GM19043 (cell line): ENCODE measurements at regions not wholly inside any gene's neighbourhood (a gene's known extent, or its start where the extent isn't known, plus 50 kb on each side); places are given as distances from the start of the nearest gene placed in this dataset.

Source experiments
- ATAC-seq: cut with Tn5 transposase; IDR thresholded peaks from one replicate; pipeline ENCODE4 v1.9.1; 2021; ENCODE audit warnings: low read depth; ENCODE audit not compliant: unreplicated experiment

DNA sequence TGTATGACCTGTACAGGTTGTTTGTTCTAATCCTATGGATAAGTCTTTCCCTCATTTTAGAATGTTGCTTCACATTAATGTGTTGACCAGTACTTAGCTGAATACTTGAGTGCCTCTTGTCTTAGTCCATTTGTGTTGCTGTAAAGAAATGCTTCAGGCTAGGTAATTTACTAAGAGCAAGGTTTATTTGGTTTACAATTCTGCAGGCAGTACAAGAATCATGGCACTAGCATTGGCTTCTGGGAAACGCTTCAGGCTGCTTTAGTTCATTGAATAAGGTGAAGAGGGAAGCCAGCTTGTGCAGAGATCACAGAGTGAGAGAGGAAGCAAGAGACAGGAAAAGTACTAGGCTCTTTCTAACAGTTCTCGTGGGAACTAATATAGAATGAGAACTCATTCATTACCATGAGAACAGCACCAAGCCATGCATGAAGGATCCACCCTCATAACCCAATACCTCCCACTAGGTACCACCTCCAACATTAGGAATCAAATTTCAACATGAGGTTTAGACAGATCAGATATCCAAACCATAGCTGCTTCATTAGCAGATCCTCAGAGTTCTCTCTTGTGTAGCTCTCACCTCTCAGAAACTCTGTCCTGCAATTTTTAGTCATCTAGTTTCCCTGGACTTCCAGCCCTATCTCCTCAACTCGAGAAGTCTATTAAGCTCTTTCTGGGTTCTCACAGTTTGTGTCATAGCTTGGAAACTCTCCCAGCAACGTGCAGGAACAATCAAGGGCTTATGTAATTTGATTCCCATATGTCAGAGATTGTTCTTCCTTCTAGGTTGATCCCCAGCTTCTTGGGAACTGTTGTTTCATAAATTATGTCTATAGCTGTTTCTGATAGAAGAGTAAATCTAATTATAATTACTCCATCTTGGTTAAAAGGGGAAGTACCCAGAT lies 2082.3 kb upstream of the CELF4 start:
- no peak for ATAC-seq

GRCh38 chr18:39638224-39638623 lies 2072.6 kb upstream of the CELF4 start:
- ATAC-seq = no peak

DNA sequence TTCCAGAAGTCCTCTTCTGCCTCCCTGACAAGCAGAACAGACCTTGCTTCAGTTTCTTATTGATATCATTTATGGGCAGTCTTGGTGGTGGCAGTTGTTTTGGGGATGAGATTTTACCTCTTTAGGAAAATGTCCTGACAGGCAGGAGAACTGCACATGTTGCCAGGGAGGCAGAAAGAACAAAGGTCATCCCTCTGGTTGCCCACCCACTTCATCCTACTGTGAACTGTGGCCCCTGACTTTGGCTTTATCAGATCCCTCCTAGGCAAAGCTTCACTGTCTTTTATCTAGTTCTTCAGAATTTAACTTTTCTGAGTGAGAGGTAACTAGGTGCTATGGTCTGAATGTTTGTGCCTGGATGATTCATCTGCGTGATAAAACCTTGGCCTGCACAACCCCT lies 2071.3 kb upstream of the CELF4 start:
- no peak for ATAC-seq

- no peak for ATAC-seq
Observed at GRCh38 chr18:39635966-39636365, 2070.4 kb upstream of the CELF4 start.

DNA sequence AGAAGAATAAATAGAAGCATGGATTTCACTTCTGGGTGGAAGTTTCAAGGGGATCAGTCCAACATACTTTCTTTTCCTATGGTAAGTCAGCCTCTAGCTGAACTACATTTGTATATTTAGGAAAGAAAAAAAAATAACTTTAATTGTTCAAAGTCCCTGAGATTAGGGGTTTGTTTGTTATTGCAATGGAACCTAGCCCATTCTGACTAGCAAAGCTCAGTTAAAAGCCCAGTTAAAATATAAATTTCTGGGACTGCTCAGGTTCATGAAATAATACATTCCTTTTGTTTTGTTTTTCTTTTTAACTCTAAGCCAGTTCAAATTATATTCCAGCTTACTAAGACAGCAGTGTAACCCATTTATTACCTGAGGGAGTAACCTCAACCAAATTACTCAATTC lies 2069.6 kb upstream of the CELF4 start:
- ATAC-seq = no peak

- no peak for ATAC-seq
Observed at GRCh38 chr18:39627936-39628335, 2062.3 kb upstream of the CELF4 start.

DNA sequence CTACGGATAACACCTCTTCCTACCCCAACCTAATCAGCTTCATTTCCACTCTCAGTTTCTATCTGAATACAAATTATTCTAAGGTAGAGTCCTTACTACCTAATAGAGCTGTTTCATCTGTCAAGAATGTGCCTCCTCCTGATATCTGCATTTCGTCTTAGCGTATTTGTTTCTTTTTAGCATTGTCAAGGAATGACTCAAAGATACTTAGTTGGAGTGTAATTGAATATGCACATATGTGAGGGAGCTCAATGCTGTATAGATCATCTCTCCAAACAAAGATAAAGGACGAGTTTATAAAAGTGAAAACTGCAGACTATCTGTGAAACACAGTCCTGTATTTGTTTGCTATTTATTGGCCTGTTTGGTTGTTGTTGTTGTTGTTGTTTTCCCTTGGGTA lies 2059.4 kb upstream of the CELF4 start:
- ATAC-seq = no peak

GRCh38 chr18:39622431-39622830 lies 2056.8 kb upstream of the CELF4 start:
- no peak for ATAC-seq

DNA sequence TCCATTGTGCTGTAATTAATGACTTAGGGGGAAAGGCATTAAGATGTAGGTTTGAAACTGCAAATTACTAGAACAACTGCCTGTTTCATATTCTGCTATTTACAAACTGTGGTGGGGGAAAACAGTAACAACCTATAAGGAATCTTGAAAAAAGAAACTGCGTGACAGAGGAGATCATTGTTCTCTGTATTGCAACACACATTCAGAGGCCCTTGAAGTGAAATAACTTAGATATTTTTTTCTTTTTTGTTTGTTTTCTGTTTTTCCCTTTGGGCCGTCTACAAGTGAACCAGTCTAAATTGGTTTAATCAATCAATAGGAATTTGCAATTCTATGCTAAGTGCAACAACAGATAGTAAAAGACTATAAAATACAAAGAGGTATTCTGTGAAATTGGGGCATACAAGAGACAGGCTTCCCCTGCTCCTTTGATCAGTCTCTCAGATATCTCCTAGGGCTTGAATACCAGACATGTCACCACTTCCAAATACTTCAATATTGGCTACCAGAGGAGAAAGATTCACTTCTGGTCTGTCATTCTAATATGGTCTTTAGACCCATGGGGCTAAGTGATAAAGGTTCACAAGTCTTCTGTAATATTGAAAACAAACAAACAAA lies 2055.1 kb upstream of the CELF4 start:
- no peak for ATAC-seq

- ATAC-seq = no peak
Observed at GRCh38 chr18:39618265-39619003, 2052.8 kb upstream of the CELF4 start.

DNA sequence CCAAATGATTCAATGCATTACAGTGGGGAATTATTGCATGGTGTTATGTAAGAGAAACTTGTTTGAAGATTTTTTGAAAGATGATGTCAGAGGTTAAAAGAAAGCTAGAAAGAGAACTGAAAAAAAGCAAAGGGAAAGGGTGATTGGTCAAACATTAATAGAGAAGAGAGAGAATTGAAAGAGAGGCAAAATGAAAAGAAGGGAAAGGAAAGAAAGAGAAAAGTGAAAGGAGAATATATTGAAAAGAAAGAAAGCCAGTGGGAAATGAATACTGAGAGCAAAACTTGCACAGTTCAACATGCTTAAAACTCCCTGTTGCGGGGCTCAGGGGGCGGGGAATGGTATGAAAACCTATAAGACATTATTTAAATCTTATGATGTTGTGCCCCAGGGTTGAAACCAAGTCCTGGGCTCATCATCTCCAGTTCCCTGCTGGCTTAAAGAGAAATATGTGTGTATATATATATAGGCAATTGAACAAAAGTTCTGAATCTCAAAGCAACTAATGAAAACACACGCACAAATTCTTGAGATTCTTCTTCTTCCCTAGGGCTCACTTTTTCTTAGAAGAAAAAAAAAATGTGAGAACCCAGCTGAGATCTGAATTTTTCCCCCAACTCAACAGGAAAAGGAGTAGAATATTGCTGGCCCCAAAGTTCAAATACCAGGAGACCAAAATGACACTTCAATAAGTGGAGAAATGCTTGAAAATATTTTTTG lies 2045.9 kb upstream of the CELF4 start:
- no peak for ATAC-seq

GRCh38 chr18:39607034-39607433 lies 2041.4 kb upstream of the CELF4 start:
- ATAC-seq = no peak

GRCh38 chr18:39604836-39605235 lies 2039.2 kb upstream of the CELF4 start:
- ATAC-seq = no peak

- no peak for ATAC-seq
Observed at GRCh38 chr18:39602131-39602530, 2036.5 kb upstream of the CELF4 start.

DNA sequence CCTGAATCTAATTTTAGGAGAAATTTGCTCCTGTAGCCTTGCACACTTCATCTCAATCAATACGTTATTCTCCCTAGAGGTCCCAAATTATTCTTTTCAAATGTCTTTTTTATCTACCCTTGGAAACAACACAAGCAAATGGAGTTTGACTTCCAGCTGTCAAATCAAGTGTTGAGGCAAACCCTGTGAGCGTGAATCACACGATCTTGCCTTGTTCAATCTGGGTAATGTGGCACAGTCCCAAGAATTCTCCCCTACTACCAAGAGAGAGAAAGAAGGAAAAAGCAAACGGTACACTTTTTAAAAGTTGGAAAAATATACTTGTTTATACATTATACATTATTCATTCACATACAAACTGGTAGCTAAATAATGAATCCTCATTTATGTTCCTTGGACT lies 2035.3 kb upstream of the CELF4 start:
- no peak for ATAC-seq

GRCh38 chr18:39599251-39599650 lies 2033.7 kb upstream of the CELF4 start:
- ATAC-seq = no peak

GRCh38 chr18:39596891-39597290 lies 2031.3 kb upstream of the CELF4 start:
- no peak for ATAC-seq

- no peak for ATAC-seq
Observed at GRCh38 chr18:39596221-39596620, 2030.6 kb upstream of the CELF4 start.

GRCh38 chr18:39594206-39594605 lies 2028.6 kb upstream of the CELF4 start:
- no peak for ATAC-seq

DNA sequence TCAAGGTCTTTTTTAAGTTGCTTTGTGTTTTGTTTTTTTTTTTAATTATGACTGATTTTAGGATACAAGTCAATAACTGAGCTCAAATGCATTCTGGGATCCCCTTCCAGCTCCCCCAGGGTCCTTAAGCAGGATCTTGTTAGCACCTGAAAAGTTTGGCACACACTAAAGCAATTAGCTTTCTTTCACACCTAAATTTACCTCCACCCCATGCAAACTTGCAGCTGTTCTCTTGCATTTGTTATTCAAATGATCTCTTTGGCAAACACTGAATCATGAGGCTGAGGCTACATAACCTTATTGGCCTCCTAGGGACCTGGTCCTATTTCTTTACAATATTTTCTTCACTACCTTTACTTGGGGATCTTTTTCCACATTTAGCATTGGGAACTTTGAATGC lies 2026.1 kb upstream of the CELF4 start:
- ATAC-seq = no peak

DNA sequence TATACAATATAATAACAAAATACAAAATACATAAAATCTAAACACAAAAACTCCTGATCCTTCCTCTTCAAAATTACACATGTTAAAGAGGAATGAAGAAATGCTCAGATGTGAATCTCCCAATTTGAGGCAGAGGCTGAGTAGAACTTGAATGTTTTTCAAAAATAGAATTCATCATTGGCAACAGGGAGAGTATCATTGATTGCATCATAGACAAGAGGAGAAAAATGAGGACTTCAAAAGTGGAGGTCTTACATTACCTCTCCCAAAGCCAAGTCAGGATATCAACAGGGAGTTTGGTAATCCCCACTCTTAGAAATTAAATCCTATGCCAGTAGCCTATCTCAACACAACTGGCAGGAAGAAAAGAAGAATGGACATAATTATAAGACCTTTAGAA lies 2023.9 kb upstream of the CELF4 start:
- no peak for ATAC-seq
